IMR-90 (cell line): ENCODE measurements at regions not wholly inside any gene's neighbourhood (a gene's known extent, or its start where the extent isn't known, plus 50 kb on each side); places are given as distances from the start of the nearest gene placed in this dataset.

Source experiments
- ATAC-seq: fragments of 200-7000 bp; cut with Tn5 transposase; 2 replicates; pipeline ENCODE4 v1.9.1; 2020; ENCODE audit warnings: low read depth, mild to moderate bottlenecking, moderate library complexity
- BruUV-seq: library from RNA; stranded (reverse); fragments of 400-500 nt; replicated peaks from 2 replicates; lab custom pipeline; 2021; lab: Mats Ljungman, UMichigan
- CTCF ChIA-PET: fragments of 300-600 bp; formaldehyde crosslinking; extraction: SDS; loops from one replicate; lab custom pipeline; 2021; ENCODE audit warnings: antibody characterized with exemption; lab: Yijun Ruan, JAX
- POLR2A ChIA-PET: fragments of 300-600 bp; sonication (Branson Sonifier 250); formaldehyde crosslinking; loops from one replicate; lab custom pipeline; 2022; ENCODE audit warnings: antibody characterized with exemption; ENCODE audit not compliant: unreplicated experiment; lab: Charles Lee
- DNase-seq: peaks from one replicate; pipeline ENCODE4 v3.0.0; 2013
- H2AFZ ChIP-seq: replicated peaks from 2 replicates; pipeline ENCODE3; 2013; ENCODE audit warnings: low read length, mild to moderate bottlenecking; ENCODE audit not compliant: poor library complexity
- H2AK5ac ChIP-seq: 2 replicates; pipeline ENCODE4 v1.6.1; 2013; ENCODE audit warnings: low read depth, low read length, inconsistent platforms
- H2AK9ac ChIP-seq: replicated peaks from 2 replicates; pipeline ENCODE3; 2013; ENCODE audit warnings: mild to moderate bottlenecking, low read depth, low read length, moderate library complexity; ENCODE audit not compliant: poor library complexity
- H2BK120ac ChIP-seq: 2 replicates; pipeline ENCODE4 v1.6.1; 2013; ENCODE audit warnings: low read depth, low read length, inconsistent platforms
- H2BK15ac ChIP-seq: 3 replicates; pipeline ENCODE4 v1.6.1; 2013; ENCODE audit warnings: low read depth, low read length, inconsistent platforms
- H2BK20ac ChIP-seq: 2 replicates; pipeline ENCODE4 v1.6.1; 2013; ENCODE audit warnings: low read depth, mild to moderate bottlenecking, inconsistent platforms, low read length, moderate library complexity
- H2BK5ac ChIP-seq: 2 replicates; pipeline ENCODE4 v1.6.1; 2013; ENCODE audit warnings: mild to moderate bottlenecking, low read depth, low read length, inconsistent platforms; ENCODE audit not compliant: poor library complexity, severe bottlenecking
- H3K14ac ChIP-seq: replicated peaks from 2 replicates; pipeline ENCODE4 v1.6.1; 2013; ENCODE audit warnings: low read depth, low read length, inconsistent platforms
- H3K18ac ChIP-seq: 2 replicates; pipeline ENCODE4 v1.6.1; 2013; ENCODE audit warnings: low read depth, low read length, control low read depth
- H3K23ac ChIP-seq: 2 replicates; pipeline ENCODE4 v1.6.1; 2013; ENCODE audit warnings: low read depth, low read length, inconsistent platforms
- H3K27ac ChIP-seq: 2 replicates; pipeline ENCODE4 v1.5.1; 2013; ENCODE audit warnings: mild to moderate bottlenecking, control low read depth, low read length; ENCODE audit not compliant: insufficient read depth
- H3K27me3 ChIP-seq: 2 replicates; pipeline ENCODE4 v1.6.1; 2013; ENCODE audit warnings: low read length; ENCODE audit not compliant: control insufficient read depth, insufficient read depth
- H3K36me3 ChIP-seq: 2 replicates; pipeline ENCODE4 v1.6.1; 2013; ENCODE audit warnings: low read length, mixed read lengths; ENCODE audit not compliant: control insufficient read depth, insufficient read depth
- H3K4ac ChIP-seq: 2 replicates; pipeline ENCODE4 v1.6.1; 2013; ENCODE audit warnings: low read depth, low read length, inconsistent platforms
- H3K4me1 ChIP-seq: 2 replicates; pipeline ENCODE4 v1.6.1; 2013; ENCODE audit warnings: low read length, mixed read lengths; ENCODE audit not compliant: control insufficient read depth, insufficient read depth
- H3K4me2 ChIP-seq: 2 replicates; pipeline ENCODE4 v1.6.1; 2013; ENCODE audit warnings: low read depth, mild to moderate bottlenecking, control low read depth, low read length, moderate library complexity
- H3K4me3 ChIP-seq: 2 replicates; pipeline ENCODE4 v1.5.1; 2013; ENCODE audit warnings: low read depth, mild to moderate bottlenecking, control low read depth, low read length, moderate library complexity; ENCODE audit not compliant: insufficient read depth
- H3K56ac ChIP-seq: 2 replicates; pipeline ENCODE4 v1.6.1; 2013; ENCODE audit warnings: low read length, inconsistent platforms; ENCODE audit not compliant: insufficient read depth; ENCODE audit errors: extremely low read depth
- H3K79me1 ChIP-seq, 2 experiments: 2 replicates each; pipeline ENCODE4 v1.6.1; 2013; ENCODE audit warnings: low read length in 2 of 2, inconsistent platforms in 1 of 2, low read depth in 1 of 2
- H3K9ac ChIP-seq: 2 replicates; pipeline ENCODE4 v1.6.1; 2013; ENCODE audit warnings: low read depth, low read length, control low read depth
- H3K9me1 ChIP-seq: 2 replicates; pipeline ENCODE4 v1.6.1; 2013; ENCODE audit warnings: low read length, inconsistent platforms; ENCODE audit not compliant: insufficient read depth
- H3K9me3 ChIP-seq: 2 replicates; pipeline ENCODE4 v1.6.1; 2013; ENCODE audit warnings: low read length; ENCODE audit not compliant: control insufficient read depth, insufficient read depth
- H4K20me1 ChIP-seq: 2 replicates; pipeline ENCODE4 v1.6.1; 2013; ENCODE audit warnings: low read length, inconsistent platforms; ENCODE audit not compliant: insufficient read depth
- H4K5ac ChIP-seq: 2 replicates; pipeline ENCODE4 v1.6.1; 2013; ENCODE audit warnings: mild to moderate bottlenecking, low read depth, low read length, control low read depth
- H4K8ac ChIP-seq, 2 experiments: 2 replicates each; pipeline ENCODE4 v1.6.1; 2013; ENCODE audit warnings: low read depth in 2 of 2, low read length in 2 of 2, control low read depth in 1 of 2, inconsistent platforms in 1 of 2
- H4K91ac ChIP-seq: 2 replicates; pipeline ENCODE4 v1.6.1; 2013; ENCODE audit warnings: low read depth, low read length, inconsistent platforms; ENCODE audit not compliant: insufficient read depth
- BHLHE40 ChIP-seq: fragments of 150-350 bp; IDR thresholded peaks from 2 replicates; pipeline ENCODE4 v1.6.1; 2016; ENCODE audit warnings: mild to moderate bottlenecking, low read depth, low read length
- CHD1 ChIP-seq: IDR thresholded peaks from 2 replicates; pipeline ENCODE4 v1.6.1; 2012; ENCODE audit warnings: low read depth, low read length, improper control_type of control experiment
- FOS ChIP-seq: fragments of 150-350 bp; IDR thresholded peaks from 2 replicates; pipeline ENCODE4 v1.6.1; 2016; ENCODE audit warnings: low read depth, low read length
- MAFK ChIP-seq: IDR thresholded peaks from 2 replicates; pipeline ENCODE4 v1.6.1; 2012; ENCODE audit warnings: low read depth, low read length, improper control_type of control experiment
- MAZ ChIP-seq: IDR thresholded peaks from 2 replicates; pipeline ENCODE4 v1.6.1; 2012; ENCODE audit warnings: low read depth, mild to moderate bottlenecking, low read length, improper control_type of control experiment, moderate library complexity, borderline replicate concordance
- NFE2L2 ChIP-seq: fragments of 150-350 bp; IDR thresholded peaks from 2 replicates; pipeline ENCODE4 v1.6.1; 2016; ENCODE audit warnings: low read depth, mild to moderate bottlenecking, low read length
- POLR2A ChIP-seq: IDR thresholded peaks from 2 replicates; pipeline ENCODE4 v1.6.1; 2012; ENCODE audit warnings: mild to moderate bottlenecking, low read depth, low read length
- RAD21 ChIP-seq: IDR thresholded peaks from 2 replicates; pipeline ENCODE4 v1.6.1; 2012; ENCODE audit warnings: low read length, improper control_type of control experiment
- RCOR1 ChIP-seq: IDR thresholded peaks from 2 replicates; pipeline ENCODE4 v1.6.1; 2012; ENCODE audit warnings: mild to moderate bottlenecking, low read length, improper control_type of control experiment; ENCODE audit not compliant: insufficient replicate concordance
- RFX5 ChIP-seq: IDR thresholded peaks from 2 replicates; pipeline ENCODE4 v1.8.0; 2012; ENCODE audit warnings: low read depth, mild to moderate bottlenecking, low read length, moderate library complexity
- WGBS, 2 experiments: methylation state at CpG; one replicate each; pipeline versions ENCODE4 v1.1.5 to v1.1.7; 2013; ENCODE audit warnings: missing lambda C conversion rate in 2 of 2; ENCODE audit not compliant: insufficient read length in 1 of 2; ENCODE audit errors: extremely low coverage in 2 of 2; 5-methylcytosine and 5-hydroxymethylcytosine counted together
- dilution Hi-C: fragments of 300-500 bp; cut with HindIII; formaldehyde crosslinking; loops from one replicate; pipeline ENCODE4 v1.14.3; 2018; ENCODE audit warnings: low sequenced_read_pairs; ENCODE audit not compliant: unreplicated experiment
- in situ Hi-C: fragments of 300-500 bp; cut with MboI; formaldehyde crosslinking; loops from 3 replicates; pipeline ENCODE4 v1.14.3; 2019; ENCODE audit warnings: low sequenced_read_pairs, inconsistent platforms, mixed read lengths
- intact Hi-C: fragments of 100-400 bp; cut with micrococcal nuclease; formaldehyde crosslinking; loops from 2 replicates; pipeline ENCODE4 v1.10.0; 2022
- TF ChIP-seq, protein P1 (sequence below): fragments of 150-350 bp; IDR thresholded peaks from 2 replicates; pipeline ENCODE4 v1.6.1; 2017; ENCODE audit warnings: mild to moderate bottlenecking, antibody characterized with exemption, low read length, low read depth
- TF ChIP-seq, protein P2 (sequence below): conservative IDR thresholded peaks from 2 replicates; pipeline ENCODE4 v1.5.1; 2012; ENCODE audit warnings: mild to moderate bottlenecking, low read depth, low read length, improper control_type of control experiment

DNA sequence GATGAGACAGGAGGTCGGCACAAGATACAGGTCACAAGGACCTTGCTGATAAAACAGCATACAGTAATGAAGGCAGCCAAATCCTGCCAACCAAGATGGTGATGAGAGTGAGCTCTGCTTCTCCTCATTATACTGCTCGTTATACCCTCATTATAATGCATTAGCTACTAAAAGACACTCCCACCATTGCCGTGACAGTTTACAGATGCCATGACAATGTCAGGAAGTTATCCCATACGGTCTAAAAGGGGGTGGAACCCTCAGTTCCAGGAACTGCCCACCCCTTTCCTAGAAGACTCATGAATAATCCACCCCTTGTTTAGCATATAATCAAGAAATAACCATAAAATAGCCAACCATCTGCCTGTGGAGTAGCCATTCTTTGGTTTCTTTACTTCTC lies 224.2 kb downstream of the RBM43 start:
- H4K91ac ChIP-seq, result no peak overlapping the region
- no peak overlapping the region for H2AK9ac ChIP-seq
- H2BK120ac ChIP-seq, result no peak overlapping the region; the same call in 1 of the 2 replicates
- H3K18ac ChIP-seq, result no peak overlapping the region
- H2AFZ ChIP-seq, result no peak overlapping the region
- H3K56ac ChIP-seq, result no peak overlapping the region
- WGBS, 2 experiments, result 80% methylated on average over 2 of the region's 4 CpGs; no CpG with 5 or more reads in 1 of the 2 experiments
- no peak overlapping the region for H3K27ac ChIP-seq
- no peak overlapping the region; the same call in 1 of the 2 replicates for H2BK20ac ChIP-seq
- no peak overlapping the region for H3K4me2 ChIP-seq
- TF ChIP-seq RCOR1, result no peak
- no peak for TF ChIP-seq MAFK
- TF ChIP-seq BHLHE40, result no peak
- TF ChIP-seq FOS, result no peak
- TF ChIP-seq RAD21, result no peak
- TF ChIP-seq MAZ, result no peak
- no peak for TF ChIP-seq CHD1
- TF ChIP-seq, protein P1, sequence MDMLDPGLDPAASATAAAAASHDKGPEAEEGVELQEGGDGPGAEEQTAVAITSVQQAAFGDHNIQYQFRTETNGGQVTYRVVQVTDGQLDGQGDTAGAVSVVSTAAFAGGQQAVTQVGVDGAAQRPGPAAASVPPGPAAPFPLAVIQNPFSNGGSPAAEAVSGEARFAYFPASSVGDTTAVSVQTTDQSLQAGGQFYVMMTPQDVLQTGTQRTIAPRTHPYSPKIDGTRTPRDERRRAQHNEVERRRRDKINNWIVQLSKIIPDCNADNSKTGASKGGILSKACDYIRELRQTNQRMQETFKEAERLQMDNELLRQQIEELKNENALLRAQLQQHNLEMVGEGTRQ, result no peak
- TF ChIP-seq NFE2L2, result no peak
- TF ChIP-seq RFX5, result no peak
- TF ChIP-seq, protein P2, sequence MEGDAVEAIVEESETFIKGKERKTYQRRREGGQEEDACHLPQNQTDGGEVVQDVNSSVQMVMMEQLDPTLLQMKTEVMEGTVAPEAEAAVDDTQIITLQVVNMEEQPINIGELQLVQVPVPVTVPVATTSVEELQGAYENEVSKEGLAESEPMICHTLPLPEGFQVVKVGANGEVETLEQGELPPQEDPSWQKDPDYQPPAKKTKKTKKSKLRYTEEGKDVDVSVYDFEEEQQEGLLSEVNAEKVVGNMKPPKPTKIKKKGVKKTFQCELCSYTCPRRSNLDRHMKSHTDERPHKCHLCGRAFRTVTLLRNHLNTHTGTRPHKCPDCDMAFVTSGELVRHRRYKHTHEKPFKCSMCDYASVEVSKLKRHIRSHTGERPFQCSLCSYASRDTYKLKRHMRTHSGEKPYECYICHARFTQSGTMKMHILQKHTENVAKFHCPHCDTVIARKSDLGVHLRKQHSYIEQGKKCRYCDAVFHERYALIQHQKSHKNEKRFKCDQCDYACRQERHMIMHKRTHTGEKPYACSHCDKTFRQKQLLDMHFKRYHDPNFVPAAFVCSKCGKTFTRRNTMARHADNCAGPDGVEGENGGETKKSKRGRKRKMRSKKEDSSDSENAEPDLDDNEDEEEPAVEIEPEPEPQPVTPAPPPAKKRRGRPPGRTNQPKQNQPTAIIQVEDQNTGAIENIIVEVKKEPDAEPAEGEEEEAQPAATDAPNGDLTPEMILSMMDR, result no peak
- no peak for TF ChIP-seq POLR2A
- ChIA-PET POLR2A (no interaction called here), CTCF (no interaction called here)
- H3K79me1 ChIP-seq, result no peaks in the 10 kb centered on the region
- H3K4me1 ChIP-seq, result peaks cover 4% of the 10 kb centered on the region
- H2BK5ac ChIP-seq, result no peak overlapping the region
- H3K9me3 ChIP-seq, result no peaks in the 10 kb centered on the region
- H3K27me3 ChIP-seq, result no peaks in the 10 kb centered on the region
- H3K23ac ChIP-seq, result no peak overlapping the region
- intact Hi-C loops (loop anchor here (10.0 kb wide), 1 partner anchor 323 kb away; no protein-coding TSS in a partner anchor), dilution Hi-C loops (no loop called here), in situ Hi-C loops (loop anchor here (10.0 to 25.0 kb wide), 2 partner anchors 543 to 1450 kb away; partner anchors contain the start of gene MMADHC)
- no peak for ATAC-seq
- H4K8ac ChIP-seq, result no peak overlapping the region
- H4K20me1 ChIP-seq, result no peaks in the 10 kb centered on the region
- H2BK15ac ChIP-seq, result no peak overlapping the region
- no peaks in the 10 kb centered on the region for H3K36me3 ChIP-seq
- H4K5ac ChIP-seq, result no peak overlapping the region
- H3K4ac ChIP-seq, result no peak overlapping the region
- H3K9ac ChIP-seq, result no peak overlapping the region
- no TSS peak for BruUV-seq
- H3K9me1 ChIP-seq, result 0 out of 2 replicates have a peak, but pooled peaks cover 3% of the 10 kb centered on the region
- DNase-seq, result no peak
- no peak overlapping the region for H2AK5ac ChIP-seq
- no peak overlapping the region for H3K14ac ChIP-seq
- no peak overlapping the region for H3K4me3 ChIP-seq
